ENCODE measurements at regions not wholly inside any gene's neighbourhood (a gene's known extent, or its start where the extent isn't known, plus 50 kb on each side); places are given as distances from the start of the nearest gene placed in this dataset.

GRCh38 chr12:82149045-82149444 is 209.1 kb downstream of the CCDC59 start:
- no peak for DNase-seq

DNA sequence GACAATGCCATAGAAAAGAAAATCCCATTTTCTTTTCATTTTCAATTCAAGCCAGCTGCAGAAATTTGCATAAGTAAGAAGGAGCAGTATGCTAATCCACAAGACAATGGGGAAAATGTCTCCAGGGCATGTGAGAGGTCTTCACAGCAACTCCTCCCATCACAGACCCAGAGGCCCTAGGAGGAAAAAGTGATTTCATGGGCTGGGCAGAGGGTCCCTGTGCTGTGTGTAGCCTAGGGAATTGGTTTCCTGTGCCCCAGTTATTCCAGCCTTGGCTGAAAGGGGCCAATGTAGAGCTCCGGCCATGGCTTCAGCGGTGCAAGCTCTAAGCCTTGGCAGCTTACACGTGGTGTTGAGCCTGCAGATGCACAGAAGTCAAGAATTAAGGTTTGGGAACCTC is 211.4 kb downstream of the CCDC59 start:
- DNase-seq: no peak

DNA sequence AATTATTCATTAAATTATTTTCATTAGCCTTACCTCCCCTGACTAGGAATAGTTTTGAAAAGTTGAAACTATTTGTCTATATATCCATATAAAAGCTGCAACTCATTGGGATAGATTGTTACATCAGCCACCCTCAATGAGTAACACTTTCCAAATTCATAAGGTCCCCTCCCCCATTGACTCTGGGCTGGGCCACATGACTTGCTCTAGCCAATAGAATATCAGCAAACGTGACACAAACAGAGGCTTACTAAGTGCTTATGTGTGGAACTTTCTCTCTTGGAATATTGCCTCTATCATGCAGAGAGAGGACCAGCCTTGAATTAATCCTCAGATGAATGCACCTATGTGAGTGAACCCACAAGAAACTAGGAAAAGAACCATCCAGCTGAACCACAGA is 213.7 kb downstream of the CCDC59 start:
- DNase-seq: no peak

GRCh38 chr12:82132390-82132789 is 225.8 kb downstream of the CCDC59 start:
- DNase-seq: no peak

- DNase-seq: no peak
Observed at GRCh38 chr12:82130762-82131161, 227.4 kb downstream of the CCDC59 start.

DNA sequence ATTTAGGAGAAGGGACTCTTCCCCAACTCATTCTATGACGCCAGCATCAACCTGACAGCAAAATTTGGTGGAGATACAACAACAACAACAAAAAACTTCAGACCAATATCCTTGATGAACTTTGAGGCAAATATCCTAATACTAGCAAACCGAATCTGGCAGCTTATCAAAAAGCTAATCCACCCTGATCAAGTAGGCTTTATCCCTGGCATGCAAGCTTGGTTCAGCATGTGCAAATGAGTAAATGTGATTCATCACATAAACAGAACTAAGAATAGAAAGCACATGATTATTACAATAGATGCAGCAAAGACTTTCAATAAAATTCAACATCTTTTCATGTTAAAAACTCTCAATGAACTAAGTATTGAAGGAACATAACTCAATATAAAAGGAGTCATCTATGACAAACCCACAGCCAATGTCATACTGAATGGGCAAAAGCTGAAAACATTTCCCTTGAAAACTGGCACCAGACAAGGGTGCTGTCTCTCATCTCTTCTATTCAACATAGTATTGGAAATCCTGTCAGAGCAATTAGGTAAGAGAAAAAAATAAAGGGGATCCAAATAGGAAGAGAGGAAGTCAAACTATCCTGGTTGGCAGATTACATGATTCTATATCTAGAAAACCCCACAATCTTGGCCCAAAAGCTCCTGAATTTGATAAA is 233.3 kb downstream of the CCDC59 start:
- DNase-seq: no peak

DNA sequence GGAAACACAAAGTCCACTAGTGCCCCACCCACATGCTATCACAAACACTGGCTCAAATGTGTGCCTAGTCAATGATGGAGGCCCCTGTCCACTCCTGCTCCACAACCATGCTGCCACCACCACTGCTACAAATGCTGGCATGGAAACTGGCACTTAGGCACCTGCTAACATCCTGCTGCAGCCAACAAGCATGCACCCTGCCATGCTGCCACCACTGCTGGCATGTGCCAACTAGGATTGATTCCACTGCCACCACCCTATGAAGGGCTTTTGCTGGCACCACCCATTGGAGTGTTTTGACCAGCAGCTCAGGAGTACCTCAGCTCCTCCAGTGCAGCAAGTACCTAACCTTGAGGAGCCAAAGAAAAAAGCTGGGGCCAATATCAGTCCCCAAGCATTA is 236.6 kb downstream of the CCDC59 start:
- DNase-seq: no peak

GRCh38 chr12:82120901-82121300 is 237.3 kb downstream of the CCDC59 start:
- DNase-seq: no peak

GRCh38 chr12:82109243-82109642 is 248.9 kb downstream of the CCDC59 start:
- no peak for DNase-seq

DNA sequence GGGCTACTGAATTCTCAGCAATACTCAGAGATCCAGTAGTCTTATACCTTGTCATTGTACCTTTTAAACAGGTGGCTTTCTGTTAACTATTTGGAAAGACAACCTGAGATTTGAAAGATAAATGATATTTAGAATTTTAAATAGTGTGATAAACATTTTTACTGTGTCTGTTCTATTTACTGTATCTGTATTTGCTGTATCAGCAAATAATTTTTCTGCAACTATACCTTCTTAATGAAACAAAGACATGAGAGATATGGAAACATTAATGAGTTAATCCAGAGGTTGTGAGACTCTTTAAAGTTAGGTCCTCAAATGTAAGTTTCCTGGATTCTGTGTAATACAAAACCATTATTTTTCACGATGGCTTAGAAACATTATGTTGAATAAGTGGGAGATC is 249.6 kb downstream of the CCDC59 start:
- no peak for DNase-seq

DNA sequence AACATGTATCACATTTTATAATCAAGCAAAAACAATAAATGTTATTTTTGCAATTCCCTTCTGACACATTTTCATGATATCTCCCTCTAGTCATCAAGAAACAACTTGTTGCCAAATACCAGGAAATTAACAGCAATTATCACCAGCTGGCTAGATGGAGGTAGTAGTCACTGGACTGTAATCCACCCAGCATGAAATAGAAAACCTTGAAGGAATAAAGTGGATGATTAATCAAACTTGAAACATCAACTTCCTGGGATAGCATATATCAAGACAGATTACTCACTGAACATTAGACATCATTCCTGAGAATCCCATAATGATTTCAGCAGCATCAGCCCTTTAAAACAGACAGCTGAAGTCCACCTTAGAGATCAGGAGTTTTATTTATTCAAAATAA is 259.0 kb downstream of the CCDC59 start:
- no peak for DNase-seq

DNA sequence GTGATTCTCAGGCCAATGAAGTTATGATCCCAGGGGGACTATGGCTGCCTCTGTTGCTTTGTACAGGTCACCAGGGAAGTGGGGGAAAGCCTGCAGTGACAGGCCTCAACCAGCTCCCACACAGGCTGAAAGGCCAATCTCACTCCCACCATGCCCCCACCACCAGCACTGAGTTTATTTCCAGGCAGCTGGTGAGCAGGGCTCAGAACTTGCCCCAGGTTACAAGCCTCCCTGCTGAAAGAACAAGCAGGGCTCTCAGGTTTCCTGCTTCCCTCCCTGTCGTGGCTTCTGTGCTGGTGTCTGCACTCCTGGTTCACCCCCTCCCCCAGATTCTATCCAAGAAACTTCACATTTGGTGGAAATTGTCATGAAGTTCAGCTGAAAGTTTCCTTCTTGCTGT is 260.3 kb downstream of the CCDC59 start:
- no peak for DNase-seq

DNA sequence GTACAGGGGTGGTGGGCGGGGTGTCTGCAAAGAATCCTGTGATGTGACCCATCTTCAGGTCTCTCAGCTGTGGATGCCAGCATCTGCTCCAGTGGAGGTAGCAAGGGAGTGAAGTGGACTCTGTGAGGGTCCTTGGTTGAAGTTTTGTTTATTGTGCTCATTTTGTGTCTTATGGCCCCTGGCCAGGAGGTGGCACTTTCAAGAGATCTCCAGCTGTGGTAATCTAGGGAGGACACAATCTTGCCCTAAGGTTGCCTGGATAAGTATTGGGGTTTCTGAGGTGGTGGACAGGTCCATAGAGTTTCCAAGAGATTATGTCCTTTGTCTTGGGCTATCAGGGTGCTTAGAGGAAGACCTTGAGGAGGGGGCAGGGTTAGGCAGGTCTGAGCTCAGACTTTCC is 260.7 kb downstream of the CCDC59 start:
- DNase-seq: no peak

GRCh38 chr12:82090165-82090564 is 268.0 kb downstream of the CCDC59 start:
- no peak for DNase-seq

- no peak for DNase-seq
Observed at GRCh38 chr12:82089369-82090121, 268.6 kb downstream of the CCDC59 start.

- no peak for DNase-seq
Observed at GRCh38 chr12:82082501-82082900, 275.7 kb downstream of the CCDC59 start.

GRCh38 chr12:82069931-82070514 is 288.2 kb downstream of the CCDC59 start:
- DNase-seq: no peak

DNA sequence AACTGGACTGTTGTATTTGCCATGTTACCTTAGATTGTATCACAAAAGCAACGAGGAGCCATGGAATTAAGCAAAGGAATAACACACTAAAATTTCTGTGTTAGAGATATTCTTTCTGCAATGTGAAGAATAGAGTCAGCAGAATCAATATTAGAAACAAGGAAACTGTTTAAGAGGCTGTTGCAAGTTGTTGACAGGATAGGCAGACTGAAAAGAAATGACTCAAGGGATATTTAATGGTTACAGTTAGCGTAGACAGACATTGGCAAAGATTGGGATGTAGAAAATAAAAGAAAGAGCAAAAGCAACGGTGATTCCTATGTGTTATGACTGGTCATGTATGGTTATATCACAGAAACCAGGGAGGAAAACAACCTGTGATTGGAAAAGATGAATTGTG is 299.0 kb upstream of the PPFIA2 start:
- no peak for DNase-seq

GRCh38 chr12:82057770-82058169 is 298.6 kb upstream of the PPFIA2 start:
- no peak for DNase-seq

- DNase-seq: no peak
Observed at GRCh38 chr12:82055391-82055790, 296.2 kb upstream of the PPFIA2 start.

- no peak for DNase-seq
Observed at GRCh38 chr12:82054566-82054965, 295.4 kb upstream of the PPFIA2 start.

- no peak for DNase-seq
Observed at GRCh38 chr12:82047446-82047845, 288.3 kb upstream of the PPFIA2 start.

DNA sequence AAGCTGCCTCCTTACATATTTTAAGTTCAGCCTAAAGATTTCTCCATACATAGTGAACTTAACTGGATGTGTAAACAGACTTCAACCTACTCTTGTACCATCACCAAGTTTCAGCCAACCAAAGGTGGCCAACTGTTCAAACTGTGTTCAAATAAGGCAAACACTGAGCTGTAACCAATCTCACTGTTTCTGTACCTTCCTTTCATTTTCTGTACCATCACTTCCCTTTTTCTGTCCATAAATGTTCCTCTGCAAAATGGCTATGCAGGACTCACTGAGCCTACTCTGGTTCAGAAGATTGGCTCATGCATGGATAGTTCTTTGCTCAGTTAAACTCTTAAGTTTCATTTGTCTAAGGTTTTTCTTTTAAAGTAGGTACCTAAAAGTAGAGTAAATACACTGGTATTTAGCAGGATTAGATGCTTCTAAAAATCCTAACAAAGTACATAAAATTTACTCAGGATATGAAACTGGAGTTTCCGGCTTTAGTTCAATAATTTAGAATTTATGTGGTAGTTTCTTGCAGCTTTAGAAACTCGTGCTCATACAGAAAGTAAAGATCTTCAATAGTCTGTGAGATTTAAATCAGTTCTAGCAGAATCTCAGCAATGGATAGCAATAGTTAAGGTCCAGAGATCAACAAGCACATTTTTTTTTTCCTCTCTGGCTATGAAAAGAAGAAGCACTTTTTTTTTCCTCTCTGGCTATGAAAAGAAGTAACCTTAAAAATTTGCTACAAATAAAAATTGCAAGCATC is 282.0 kb upstream of the PPFIA2 start:
- no peak for DNase-seq

DNA sequence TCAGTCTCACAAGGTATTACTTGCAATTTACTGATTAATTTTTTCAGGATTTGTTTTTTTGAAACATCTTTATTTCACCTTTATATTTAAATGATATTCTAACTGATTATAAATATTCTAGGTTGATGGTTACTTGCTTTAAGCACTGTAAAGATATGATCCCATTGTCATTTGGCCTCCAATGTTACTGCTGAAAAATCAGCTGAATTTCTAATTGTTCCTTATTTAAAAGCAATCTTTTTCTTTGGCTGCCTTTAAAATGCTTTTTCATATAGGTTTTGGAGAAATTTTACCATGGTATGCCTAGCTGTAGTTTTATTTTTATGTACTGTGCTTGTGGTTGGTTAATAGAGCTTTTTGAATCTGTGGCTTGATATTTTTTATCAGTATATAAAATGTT is 275.6 kb upstream of the PPFIA2 start:
- DNase-seq: no peak

Data from CD4-positive, alpha-beta T cell treated with Interleukin-15 for 1 hour (primary cell).